IMR-90 (cell line): ENCODE measurements at regions not wholly inside any gene's neighbourhood (a gene's known extent, or its start where the extent isn't known, plus 50 kb on each side); places are given as distances from the start of the nearest gene placed in this dataset.

Source experiments
- ATAC-seq: fragments of 200-7000 bp; cut with Tn5 transposase; 2 replicates; pipeline ENCODE4 v1.9.1; 2020; ENCODE audit warnings: low read depth, mild to moderate bottlenecking, moderate library complexity
- BruUV-seq: library from RNA; stranded (reverse); fragments of 400-500 nt; replicated peaks from 2 replicates; lab custom pipeline; 2021; lab: Mats Ljungman, UMichigan
- CTCF ChIA-PET: fragments of 300-600 bp; formaldehyde crosslinking; extraction: SDS; loops from one replicate; lab custom pipeline; 2021; ENCODE audit warnings: antibody characterized with exemption; lab: Yijun Ruan, JAX
- POLR2A ChIA-PET: fragments of 300-600 bp; sonication (Branson Sonifier 250); formaldehyde crosslinking; loops from one replicate; lab custom pipeline; 2022; ENCODE audit warnings: antibody characterized with exemption; ENCODE audit not compliant: unreplicated experiment; lab: Charles Lee
- DNase-seq: peaks from one replicate; pipeline ENCODE4 v3.0.0; 2013
- H2AFZ ChIP-seq: replicated peaks from 2 replicates; pipeline ENCODE3; 2013; ENCODE audit warnings: low read length, mild to moderate bottlenecking; ENCODE audit not compliant: poor library complexity
- H2AK5ac ChIP-seq: 2 replicates; pipeline ENCODE4 v1.6.1; 2013; ENCODE audit warnings: low read depth, low read length, inconsistent platforms
- H2AK9ac ChIP-seq: replicated peaks from 2 replicates; pipeline ENCODE3; 2013; ENCODE audit warnings: mild to moderate bottlenecking, low read depth, low read length, moderate library complexity; ENCODE audit not compliant: poor library complexity
- H2BK120ac ChIP-seq: 2 replicates; pipeline ENCODE4 v1.6.1; 2013; ENCODE audit warnings: low read depth, low read length, inconsistent platforms
- H2BK15ac ChIP-seq: 3 replicates; pipeline ENCODE4 v1.6.1; 2013; ENCODE audit warnings: low read depth, low read length, inconsistent platforms
- H2BK20ac ChIP-seq: 2 replicates; pipeline ENCODE4 v1.6.1; 2013; ENCODE audit warnings: low read depth, mild to moderate bottlenecking, inconsistent platforms, low read length, moderate library complexity
- H2BK5ac ChIP-seq: 2 replicates; pipeline ENCODE4 v1.6.1; 2013; ENCODE audit warnings: mild to moderate bottlenecking, low read depth, low read length, inconsistent platforms; ENCODE audit not compliant: poor library complexity, severe bottlenecking
- H3K14ac ChIP-seq: replicated peaks from 2 replicates; pipeline ENCODE4 v1.6.1; 2013; ENCODE audit warnings: low read depth, low read length, inconsistent platforms
- H3K18ac ChIP-seq: 2 replicates; pipeline ENCODE4 v1.6.1; 2013; ENCODE audit warnings: low read depth, low read length, control low read depth
- H3K23ac ChIP-seq: 2 replicates; pipeline ENCODE4 v1.6.1; 2013; ENCODE audit warnings: low read depth, low read length, inconsistent platforms
- H3K27ac ChIP-seq: 2 replicates; pipeline ENCODE4 v1.5.1; 2013; ENCODE audit warnings: mild to moderate bottlenecking, control low read depth, low read length; ENCODE audit not compliant: insufficient read depth
- H3K27me3 ChIP-seq: 2 replicates; pipeline ENCODE4 v1.6.1; 2013; ENCODE audit warnings: low read length; ENCODE audit not compliant: control insufficient read depth, insufficient read depth
- H3K36me3 ChIP-seq: 2 replicates; pipeline ENCODE4 v1.6.1; 2013; ENCODE audit warnings: low read length, mixed read lengths; ENCODE audit not compliant: control insufficient read depth, insufficient read depth
- H3K4ac ChIP-seq: 2 replicates; pipeline ENCODE4 v1.6.1; 2013; ENCODE audit warnings: low read depth, low read length, inconsistent platforms
- H3K4me1 ChIP-seq: 2 replicates; pipeline ENCODE4 v1.6.1; 2013; ENCODE audit warnings: low read length, mixed read lengths; ENCODE audit not compliant: control insufficient read depth, insufficient read depth
- H3K4me2 ChIP-seq: 2 replicates; pipeline ENCODE4 v1.6.1; 2013; ENCODE audit warnings: low read depth, mild to moderate bottlenecking, control low read depth, low read length, moderate library complexity
- H3K4me3 ChIP-seq: 2 replicates; pipeline ENCODE4 v1.5.1; 2013; ENCODE audit warnings: low read depth, mild to moderate bottlenecking, control low read depth, low read length, moderate library complexity; ENCODE audit not compliant: insufficient read depth
- H3K56ac ChIP-seq: 2 replicates; pipeline ENCODE4 v1.6.1; 2013; ENCODE audit warnings: low read length, inconsistent platforms; ENCODE audit not compliant: insufficient read depth; ENCODE audit errors: extremely low read depth
- H3K79me1 ChIP-seq, 2 experiments: 2 replicates each; pipeline ENCODE4 v1.6.1; 2013; ENCODE audit warnings: low read length in 2 of 2, inconsistent platforms in 1 of 2, low read depth in 1 of 2
- H3K9ac ChIP-seq: 2 replicates; pipeline ENCODE4 v1.6.1; 2013; ENCODE audit warnings: low read depth, low read length, control low read depth
- H3K9me1 ChIP-seq: 2 replicates; pipeline ENCODE4 v1.6.1; 2013; ENCODE audit warnings: low read length, inconsistent platforms; ENCODE audit not compliant: insufficient read depth
- H3K9me3 ChIP-seq: 2 replicates; pipeline ENCODE4 v1.6.1; 2013; ENCODE audit warnings: low read length; ENCODE audit not compliant: control insufficient read depth, insufficient read depth
- H4K20me1 ChIP-seq: 2 replicates; pipeline ENCODE4 v1.6.1; 2013; ENCODE audit warnings: low read length, inconsistent platforms; ENCODE audit not compliant: insufficient read depth
- H4K5ac ChIP-seq: 2 replicates; pipeline ENCODE4 v1.6.1; 2013; ENCODE audit warnings: mild to moderate bottlenecking, low read depth, low read length, control low read depth
- H4K8ac ChIP-seq, 2 experiments: 2 replicates each; pipeline ENCODE4 v1.6.1; 2013; ENCODE audit warnings: low read depth in 2 of 2, low read length in 2 of 2, control low read depth in 1 of 2, inconsistent platforms in 1 of 2
- H4K91ac ChIP-seq: 2 replicates; pipeline ENCODE4 v1.6.1; 2013; ENCODE audit warnings: low read depth, low read length, inconsistent platforms; ENCODE audit not compliant: insufficient read depth
- BHLHE40 ChIP-seq: fragments of 150-350 bp; IDR thresholded peaks from 2 replicates; pipeline ENCODE4 v1.6.1; 2016; ENCODE audit warnings: mild to moderate bottlenecking, low read depth, low read length
- CHD1 ChIP-seq: IDR thresholded peaks from 2 replicates; pipeline ENCODE4 v1.6.1; 2012; ENCODE audit warnings: low read depth, low read length, improper control_type of control experiment
- FOS ChIP-seq: fragments of 150-350 bp; IDR thresholded peaks from 2 replicates; pipeline ENCODE4 v1.6.1; 2016; ENCODE audit warnings: low read depth, low read length
- NFE2L2 ChIP-seq: fragments of 150-350 bp; IDR thresholded peaks from 2 replicates; pipeline ENCODE4 v1.6.1; 2016; ENCODE audit warnings: low read depth, mild to moderate bottlenecking, low read length
- POLR2A ChIP-seq: IDR thresholded peaks from 2 replicates; pipeline ENCODE4 v1.6.1; 2012; ENCODE audit warnings: mild to moderate bottlenecking, low read depth, low read length
- RCOR1 ChIP-seq: IDR thresholded peaks from 2 replicates; pipeline ENCODE4 v1.6.1; 2012; ENCODE audit warnings: mild to moderate bottlenecking, low read length, improper control_type of control experiment; ENCODE audit not compliant: insufficient replicate concordance
- RFX5 ChIP-seq: IDR thresholded peaks from 2 replicates; pipeline ENCODE4 v1.8.0; 2012; ENCODE audit warnings: low read depth, mild to moderate bottlenecking, low read length, moderate library complexity
- WGBS, 2 experiments: methylation state at CpG; one replicate each; pipeline versions ENCODE4 v1.1.5 to v1.1.7; 2013; ENCODE audit warnings: missing lambda C conversion rate in 2 of 2; ENCODE audit not compliant: insufficient read length in 1 of 2; ENCODE audit errors: extremely low coverage in 2 of 2; 5-methylcytosine and 5-hydroxymethylcytosine counted together
- dilution Hi-C: fragments of 300-500 bp; cut with HindIII; formaldehyde crosslinking; loops from one replicate; pipeline ENCODE4 v1.14.3; 2018; ENCODE audit warnings: low sequenced_read_pairs; ENCODE audit not compliant: unreplicated experiment
- in situ Hi-C: fragments of 300-500 bp; cut with MboI; formaldehyde crosslinking; loops from 3 replicates; pipeline ENCODE4 v1.14.3; 2019; ENCODE audit warnings: low sequenced_read_pairs, inconsistent platforms, mixed read lengths
- intact Hi-C: fragments of 100-400 bp; cut with micrococcal nuclease; formaldehyde crosslinking; loops from 2 replicates; pipeline ENCODE4 v1.10.0; 2022
- TF ChIP-seq, protein P1 (sequence below): fragments of 150-350 bp; IDR thresholded peaks from 2 replicates; pipeline ENCODE4 v1.6.1; 2016; ENCODE audit warnings: low read depth, mild to moderate bottlenecking, low read length, moderate library complexity, borderline replicate concordance

DNA sequence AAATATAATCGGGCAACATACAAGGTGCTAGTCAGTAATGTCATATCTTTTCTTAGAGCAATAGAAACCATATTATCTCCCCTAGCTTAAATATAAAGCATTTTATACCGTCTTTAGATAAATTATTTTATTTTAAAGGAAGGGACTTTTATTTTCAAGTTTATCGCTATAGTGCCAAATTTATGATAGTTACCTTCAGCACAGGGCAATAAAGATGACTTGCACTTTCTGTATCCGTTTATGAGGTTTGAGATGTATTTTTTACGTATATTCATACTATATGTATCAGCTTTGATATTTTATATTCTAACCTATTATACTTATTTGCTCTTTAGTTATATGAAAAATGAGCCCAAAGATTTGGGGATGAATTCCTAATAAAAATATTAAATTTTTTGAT, 61.6 kb upstream of the CARD18 start:
- intact Hi-C loops (no loop called here), in situ Hi-C loops (no loop called here), dilution Hi-C loops (no loop called here)
- DNase-seq (no peak), ATAC-seq (no peak)
- ChIA-PET CTCF (no interaction called here), POLR2A (no interaction called here)
- no peak overlapping the region for H3K4me2 ChIP-seq
- no peak overlapping the region for H2BK5ac ChIP-seq
- H3K4ac ChIP-seq: no peak overlapping the region
- no peaks in the 10 kb centered on the region for H3K9me3 ChIP-seq
- no peak overlapping the region for H2BK15ac ChIP-seq
- no peaks in the 10 kb centered on the region for H3K27me3 ChIP-seq
- no peak overlapping the region for H2BK20ac ChIP-seq
- no peak overlapping the region for H2AFZ ChIP-seq
- H3K4me1 ChIP-seq: no peaks in the 10 kb centered on the region
- H3K4me3 ChIP-seq: no peak overlapping the region
- H3K27ac ChIP-seq: no peak overlapping the region
- no peaks in the 10 kb centered on the region for H3K36me3 ChIP-seq
- no peak overlapping the region for H2AK5ac ChIP-seq
- no peaks in the 10 kb centered on the region for H4K20me1 ChIP-seq
- H4K8ac ChIP-seq: no peak overlapping the region
- no CpG with 5 or more reads among the region's 5 CpGs for WGBS, 2 experiments
- H4K5ac ChIP-seq: no peak overlapping the region
- H3K23ac ChIP-seq: no peak overlapping the region
- no peak overlapping the region for H3K14ac ChIP-seq
- no peak overlapping the region for H2AK9ac ChIP-seq
- H3K79me1 ChIP-seq: no peaks in the 10 kb centered on the region
- TF ChIP-seq RFX5 (no peak), RCOR1 (no peak), POLR2A (no peak), NFE2L2 (peak; percentile 61), BHLHE40 (no peak), CHD1 (no peak), FOS (no peak)
- TF ChIP-seq, protein P1, sequence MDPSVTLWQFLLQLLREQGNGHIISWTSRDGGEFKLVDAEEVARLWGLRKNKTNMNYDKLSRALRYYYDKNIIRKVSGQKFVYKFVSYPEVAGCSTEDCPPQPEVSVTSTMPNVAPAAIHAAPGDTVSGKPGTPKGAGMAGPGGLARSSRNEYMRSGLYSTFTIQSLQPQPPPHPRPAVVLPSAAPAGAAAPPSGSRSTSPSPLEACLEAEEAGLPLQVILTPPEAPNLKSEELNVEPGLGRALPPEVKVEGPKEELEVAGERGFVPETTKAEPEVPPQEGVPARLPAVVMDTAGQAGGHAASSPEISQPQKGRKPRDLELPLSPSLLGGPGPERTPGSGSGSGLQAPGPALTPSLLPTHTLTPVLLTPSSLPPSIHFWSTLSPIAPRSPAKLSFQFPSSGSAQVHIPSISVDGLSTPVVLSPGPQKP: no peak
- no peak overlapping the region for H3K9ac ChIP-seq
- H3K9me1 ChIP-seq: no peaks in the 10 kb centered on the region; the same call in 1 of the 2 replicates
- BruUV-seq: no TSS peak
- H3K56ac ChIP-seq: no peak overlapping the region
- H4K91ac ChIP-seq: no peak overlapping the region
- no peak overlapping the region for H2BK120ac ChIP-seq
- no peak overlapping the region for H3K18ac ChIP-seq
